IPS-20b (cell line): ENCODE measurements at regions not wholly inside any gene's neighbourhood (a gene's known extent, or its start where the extent isn't known, plus 50 kb on each side); places are given as distances from the start of the nearest gene placed in this dataset.

ENCODE experiments used
- H3K27ac ChIP-seq: one replicate; pipeline ENCODE4 v1.5.1; 2013; ENCODE audit warnings: low read length
- H3K27me3 ChIP-seq: 2 replicates; pipeline ENCODE4 v1.6.1; 2013; ENCODE audit warnings: mild to moderate bottlenecking, low read length, inconsistent platforms; ENCODE audit not compliant: insufficient read depth
- H3K36me3 ChIP-seq: 2 replicates; pipeline ENCODE4 v1.6.1; 2013; ENCODE audit warnings: low read depth, mild to moderate bottlenecking, inconsistent platforms, low read length, moderate library complexity; ENCODE audit not compliant: insufficient read depth
- H3K4me1 ChIP-seq: 2 replicates; pipeline ENCODE4 v1.6.1; 2013; ENCODE audit warnings: mild to moderate bottlenecking, control low read depth, inconsistent platforms, low read length, moderate library complexity; ENCODE audit not compliant: insufficient read depth
- H3K4me3 ChIP-seq: 2 replicates; pipeline ENCODE4 v1.5.1; 2013; ENCODE audit warnings: mild to moderate bottlenecking, low read length, inconsistent platforms
- H3K9ac ChIP-seq: 2 replicates; pipeline ENCODE4 v1.6.1; 2013; ENCODE audit warnings: low read depth, mild to moderate bottlenecking, inconsistent platforms, low read length, moderate library complexity
- H3K9me3 ChIP-seq: 2 replicates; pipeline ENCODE4 v1.6.1; 2013; ENCODE audit warnings: mild to moderate bottlenecking, low read depth, low read length, inconsistent platforms; ENCODE audit not compliant: insufficient read depth

DNA sequence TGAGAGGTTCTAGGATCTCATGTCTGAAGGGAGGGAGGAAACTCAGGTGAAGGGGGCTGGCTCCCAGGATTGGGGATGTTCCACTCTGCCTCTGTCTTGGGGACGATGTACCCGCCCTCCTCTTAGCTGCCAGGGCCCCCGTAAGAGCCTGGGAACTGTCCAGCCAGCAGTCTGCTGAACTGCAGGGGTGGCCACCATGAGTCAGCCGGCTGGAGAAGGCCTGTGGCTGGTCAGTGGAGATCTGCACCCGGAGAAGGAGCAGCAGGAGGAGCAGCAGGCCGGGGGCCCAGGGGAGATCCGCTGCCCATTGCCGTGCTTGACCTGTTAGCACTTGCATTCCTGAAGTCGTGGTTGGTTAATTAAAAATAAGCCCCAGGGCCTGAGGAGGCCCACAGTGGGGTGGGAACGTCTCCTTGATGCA, 180.3 kb downstream of the TFCP2L1 start:
- Histone ChIP-seq H3K36me3 (no peaks in the 10 kb centered on the region), H3K4me3 (no peak overlapping the region), H3K4me1 (no peaks in the 10 kb centered on the region), H3K27me3 (no peaks in the 10 kb centered on the region), H3K9me3 (no peaks in the 10 kb centered on the region), H3K27ac (no peak overlapping the region), H3K9ac (no peak overlapping the region)

GRCh38 chr2:121110924-121111323, 174.1 kb downstream of the TFCP2L1 start:
- no peaks in the 10 kb centered on the region for H3K4me1 ChIP-seq
- no peak overlapping the region for H3K9ac ChIP-seq
- no peak overlapping the region for H3K27ac ChIP-seq
- no peaks in the 10 kb centered on the region for H3K36me3 ChIP-seq
- H3K27me3 ChIP-seq = no peaks in the 10 kb centered on the region
- no peak overlapping the region for H3K4me3 ChIP-seq
- 0 out of 2 replicates have a peak, but pooled peaks cover 10% of the 10 kb centered on the region for H3K9me3 ChIP-seq

DNA sequence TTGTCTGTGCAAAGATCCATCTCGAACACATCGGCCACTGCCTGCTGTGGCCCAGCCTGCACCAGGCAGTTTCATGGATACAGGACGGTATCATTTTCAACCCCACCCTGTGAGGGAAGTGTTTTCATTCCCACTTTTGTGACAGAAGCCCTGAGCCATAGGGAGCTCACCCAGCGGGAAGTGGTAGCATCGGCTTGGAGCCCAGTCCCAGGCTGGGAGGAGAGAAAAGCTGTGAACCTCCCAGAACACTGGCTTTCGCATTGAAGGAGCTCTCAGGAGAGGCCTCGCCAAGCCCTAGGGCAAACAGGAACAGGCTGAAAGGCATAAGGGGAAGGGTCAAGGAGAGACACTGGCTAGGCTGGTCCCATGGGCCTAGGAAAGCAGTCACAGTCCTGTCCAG, 166.1 kb downstream of the TFCP2L1 start:
- Histone ChIP-seq H3K9ac (no peak overlapping the region), H3K4me3 (no peak overlapping the region), H3K4me1 (no peaks in the 10 kb centered on the region), H3K36me3 (no peaks in the 10 kb centered on the region), H3K9me3 (no peaks in the 10 kb centered on the region), H3K27ac (no peak overlapping the region), H3K27me3 (no peaks in the 10 kb centered on the region)

DNA sequence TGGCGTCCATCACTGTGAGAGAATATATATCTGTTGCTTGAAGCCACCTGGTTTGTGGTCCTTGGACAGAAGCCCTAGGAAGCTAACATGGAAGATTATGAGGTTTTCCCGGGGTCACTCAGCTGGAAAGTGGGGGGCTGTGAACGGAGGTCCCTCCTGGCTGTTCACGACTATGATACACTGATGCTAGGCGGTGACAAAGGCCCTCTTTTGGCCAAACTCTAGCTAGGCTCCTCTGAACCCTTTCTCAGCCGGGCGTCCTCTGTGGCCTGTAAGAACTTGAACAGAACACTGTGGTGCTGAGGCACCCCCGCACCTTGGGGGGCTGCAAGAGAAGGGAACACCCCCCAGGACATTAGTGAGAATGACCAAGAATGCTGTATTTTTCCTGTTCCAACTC, 164.6 kb downstream of the TFCP2L1 start:
- Histone ChIP-seq H3K27ac (no peak overlapping the region), H3K27me3 (no peaks in the 10 kb centered on the region), H3K9me3 (no peaks in the 10 kb centered on the region), H3K9ac (no peak overlapping the region), H3K4me3 (no peak overlapping the region), H3K36me3 (no peaks in the 10 kb centered on the region), H3K4me1 (no peaks in the 10 kb centered on the region)

- H3K9me3 ChIP-seq = no peaks in the 10 kb centered on the region
These were observed 164.0 kb downstream of the TFCP2L1 start for GRCh38 chr2:121120991-121121390.

DNA sequence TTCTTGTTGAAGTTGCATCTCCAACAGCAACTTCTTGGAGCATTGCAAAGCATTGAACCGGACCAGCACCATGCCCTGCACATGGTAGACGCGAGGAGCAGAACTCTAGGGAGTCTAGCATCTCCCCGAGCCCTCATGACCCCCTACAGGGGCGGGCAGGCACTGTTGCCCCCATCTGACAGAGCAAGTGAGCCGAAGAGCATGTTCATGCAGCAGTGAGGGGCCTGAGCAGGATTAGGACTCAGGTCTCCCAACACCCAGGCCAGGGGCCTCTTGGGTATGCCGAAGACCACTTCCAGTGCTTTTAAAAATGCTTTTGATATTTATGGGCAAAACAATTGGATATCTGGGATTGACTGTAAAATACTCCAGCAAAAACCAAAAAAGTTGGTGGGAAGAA, 163.3 kb downstream of the TFCP2L1 start:
- H3K36me3 ChIP-seq = no peaks in the 10 kb centered on the region
- H3K9ac ChIP-seq = no peak overlapping the region
- no peaks in the 10 kb centered on the region for H3K9me3 ChIP-seq
- H3K27ac ChIP-seq = no peak overlapping the region
- H3K4me1 ChIP-seq = no peaks in the 10 kb centered on the region
- H3K27me3 ChIP-seq = no peaks in the 10 kb centered on the region
- H3K4me3 ChIP-seq = no peak overlapping the region

More at GRCh38 chr2:121120991-121121390, 164.0 kb downstream of the TFCP2L1 start:
- Histone ChIP-seq H3K4me1 (no peaks in the 10 kb centered on the region), H3K4me3 (no peak overlapping the region), H3K27ac (no peak overlapping the region), H3K36me3 (no peaks in the 10 kb centered on the region), H3K9ac (no peak overlapping the region), H3K27me3 (no peaks in the 10 kb centered on the region)

- Histone ChIP-seq H3K27ac (no peak overlapping the region), H3K27me3 (no peaks in the 10 kb centered on the region), H3K9ac (no peak overlapping the region)
These were observed 161.7 kb downstream of the TFCP2L1 start for GRCh38 chr2:121123268-121123667.

GRCh38 chr2:121124330-121124729, 160.7 kb downstream of the TFCP2L1 start:
- no peaks in the 10 kb centered on the region for H3K4me1 ChIP-seq
- no peak overlapping the region for H3K4me3 ChIP-seq
- no peaks in the 10 kb centered on the region for H3K27me3 ChIP-seq

More at GRCh38 chr2:121123268-121123667, 161.7 kb downstream of the TFCP2L1 start:
- H3K4me1 ChIP-seq = no peaks in the 10 kb centered on the region
- no peaks in the 10 kb centered on the region for H3K36me3 ChIP-seq
- H3K4me3 ChIP-seq = no peak overlapping the region
- H3K9me3 ChIP-seq = no peaks in the 10 kb centered on the region

DNA sequence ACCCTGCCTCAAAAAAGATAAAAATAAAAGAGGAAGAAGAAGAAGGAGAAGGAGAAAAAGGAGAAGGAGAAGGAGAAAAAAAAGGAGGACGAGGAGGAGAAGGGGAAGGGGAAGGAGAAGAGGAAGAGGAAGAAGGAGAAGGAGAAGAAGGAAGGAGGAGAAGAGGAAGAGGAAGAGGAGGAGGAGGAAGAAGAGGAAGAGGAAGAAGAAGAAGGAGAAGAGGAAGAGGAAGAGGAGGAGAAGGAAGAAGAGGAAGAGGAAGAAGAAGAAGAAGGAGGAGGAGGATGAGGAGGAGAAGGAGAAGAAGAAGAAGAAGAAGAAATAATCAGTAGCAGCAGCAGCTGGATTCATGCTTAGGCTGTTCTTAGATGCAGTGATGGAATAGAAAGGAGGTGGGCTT, 159.7 kb downstream of the TFCP2L1 start:
- H3K9me3 ChIP-seq = no peaks in the 10 kb centered on the region
- H3K4me1 ChIP-seq = no peaks in the 10 kb centered on the region
- H3K27me3 ChIP-seq = no peaks in the 10 kb centered on the region

More at GRCh38 chr2:121124330-121124729, 160.7 kb downstream of the TFCP2L1 start:
- Histone ChIP-seq H3K27ac (no peak overlapping the region), H3K9me3 (no peaks in the 10 kb centered on the region), H3K36me3 (no peaks in the 10 kb centered on the region), H3K9ac (no peak overlapping the region)

GRCh38 chr2:121128741-121129659, 156.0 kb downstream of the TFCP2L1 start:
- Histone ChIP-seq H3K27me3 (no peaks in the 10 kb centered on the region; the same call in 1 of the 2 replicates), H3K36me3 (no peaks in the 10 kb centered on the region), H3K4me3 (no peak overlapping the region), H3K9ac (no peak overlapping the region), H3K4me1 (peaks cover 16% of the 10 kb centered on the region), H3K27ac (no peak overlapping the region), H3K9me3 (no peaks in the 10 kb centered on the region)

More for the DNA sequence above, 159.7 kb downstream of the TFCP2L1 start:
- H3K9ac ChIP-seq = no peak overlapping the region
- H3K36me3 ChIP-seq = no peaks in the 10 kb centered on the region
- H3K27ac ChIP-seq = no peak overlapping the region
- no peak overlapping the region for H3K4me3 ChIP-seq

GRCh38 chr2:121129692-121130091, 155.3 kb downstream of the TFCP2L1 start:
- no peak overlapping the region for H3K4me3 ChIP-seq
- H3K27me3 ChIP-seq = no peaks in the 10 kb centered on the region; the same call in 1 of the 2 replicates

DNA sequence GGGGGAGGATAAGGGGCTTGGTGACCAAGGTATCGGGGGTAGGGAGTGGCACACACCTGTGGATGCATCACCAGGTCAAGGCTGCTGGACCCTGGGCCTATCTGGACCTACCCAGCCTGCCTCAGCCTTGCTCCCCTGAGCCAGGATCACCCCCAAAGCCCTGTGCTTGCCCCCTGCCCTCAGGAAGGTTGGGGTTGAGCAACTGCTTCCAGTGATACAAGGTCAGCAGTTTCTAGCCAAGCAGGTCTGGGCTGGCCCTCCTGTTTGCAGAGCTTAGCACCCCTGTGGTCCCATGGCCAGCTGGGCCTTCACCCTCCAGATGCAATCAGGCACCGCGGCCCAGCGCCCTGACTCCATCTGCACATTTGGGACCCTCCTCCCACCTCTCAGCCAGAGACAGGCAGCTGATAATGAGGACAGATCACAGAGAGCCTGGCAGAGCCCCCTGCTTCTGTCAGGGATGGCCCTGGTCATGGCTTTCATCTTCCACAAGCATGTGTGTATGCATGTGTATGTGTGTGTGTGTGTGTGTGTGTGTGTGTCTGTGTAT, 154.6 kb downstream of the TFCP2L1 start:
- H3K9ac ChIP-seq = no peak overlapping the region
- no peaks in the 10 kb centered on the region; the same call in 1 of the 2 replicates for H3K27me3 ChIP-seq
- H3K9me3 ChIP-seq = no peaks in the 10 kb centered on the region
- no peak overlapping the region for H3K4me3 ChIP-seq
- no peak overlapping the region for H3K27ac ChIP-seq
- H3K4me1 ChIP-seq = peaks cover 16% of the 10 kb centered on the region
- no peaks in the 10 kb centered on the region for H3K36me3 ChIP-seq

More at GRCh38 chr2:121129692-121130091, 155.3 kb downstream of the TFCP2L1 start:
- H3K9me3 ChIP-seq = no peaks in the 10 kb centered on the region
- H3K27ac ChIP-seq = no peak overlapping the region
- H3K36me3 ChIP-seq = no peaks in the 10 kb centered on the region
- peaks cover 16% of the 10 kb centered on the region for H3K4me1 ChIP-seq
- no peak overlapping the region for H3K9ac ChIP-seq
